CD1c-positive myeloid dendritic cell (primary cell): ENCODE measurements at regions not wholly inside any gene's neighbourhood (a gene's known extent, or its start where the extent isn't known, plus 50 kb on each side); places are given as distances from the start of the nearest gene placed in this dataset.

Experiments
- DNase-seq: peaks from one replicate; pipeline ENCODE4 v3.0.0-alpha.2; 2016; ENCODE audit errors: extremely low spot score

- peak; percentile 91 for DNase-seq
Observed at GRCh38 chr11:76721755-76722677, 51.5 kb upstream of the LRRC32 start.

- no peak for DNase-seq
Observed at GRCh38 chr11:76723142-76723541, 52.6 kb upstream of the LRRC32 start.

- no peak for DNase-seq
Observed at GRCh38 chr11:76723548-76723947, 53.0 kb upstream of the LRRC32 start.

GRCh38 chr11:76724171-76724768 is 53.7 kb upstream of the LRRC32 start:
- no peak for DNase-seq

GRCh38 chr11:76728227-76728626 is 54.9 kb upstream of the TSKU start:
- no peak for DNase-seq

- no peak for DNase-seq
Observed at GRCh38 chr11:76728778-76729177, 54.4 kb upstream of the TSKU start.

GRCh38 chr11:76729214-76729613 is 53.9 kb upstream of the TSKU start:
- no peak for DNase-seq

- no peak for DNase-seq
Observed at GRCh38 chr11:76730887-76731565, 52.1 kb upstream of the TSKU start.

- peak; percentile 74 for DNase-seq
Observed at GRCh38 chr11:76732643-76733042, 50.5 kb upstream of the TSKU start.
